ENCODE measurements at regions not wholly inside any gene's neighbourhood (a gene's known extent, or its start where the extent isn't known, plus 50 kb on each side); places are given as distances from the start of the nearest gene placed in this dataset.

DNA sequence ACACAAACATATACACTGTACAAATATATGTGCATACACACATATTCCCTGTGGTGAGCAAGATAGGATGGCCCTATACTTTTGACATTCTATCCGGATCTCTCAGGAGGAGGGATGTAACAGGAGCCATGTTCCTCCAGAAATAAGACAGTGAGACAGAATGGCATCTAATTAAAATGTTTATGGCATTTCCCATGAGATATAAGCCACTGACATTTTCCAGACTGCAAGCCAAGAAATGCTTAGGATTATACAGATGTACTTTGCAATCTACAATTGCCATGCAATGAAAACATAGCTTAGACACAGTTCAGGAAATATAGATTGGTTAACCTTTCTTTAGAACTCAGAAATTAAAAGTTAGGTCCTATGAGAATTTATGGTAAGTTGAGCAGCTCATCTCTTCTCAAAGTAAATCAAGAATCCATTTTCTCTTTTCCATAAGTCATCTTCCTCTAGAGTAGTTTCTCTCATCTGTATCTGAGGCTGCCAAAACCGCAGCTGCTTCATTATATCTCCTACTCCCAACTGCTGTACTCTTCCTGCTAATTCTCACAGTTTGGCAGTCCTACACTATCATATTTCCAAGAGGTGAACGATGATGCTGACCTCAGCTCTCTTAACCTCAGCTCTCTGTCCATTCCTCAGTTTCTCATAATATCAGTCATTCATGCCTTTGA, 1719.1 kb downstream of the MAT2B start:
- TF ChIP-seq ZFX (IDR thresholded peaks at IDR 0.05; ENCODE audit: borderline replicate concordance): no peak
- TF ChIP-seq, protein P1, sequence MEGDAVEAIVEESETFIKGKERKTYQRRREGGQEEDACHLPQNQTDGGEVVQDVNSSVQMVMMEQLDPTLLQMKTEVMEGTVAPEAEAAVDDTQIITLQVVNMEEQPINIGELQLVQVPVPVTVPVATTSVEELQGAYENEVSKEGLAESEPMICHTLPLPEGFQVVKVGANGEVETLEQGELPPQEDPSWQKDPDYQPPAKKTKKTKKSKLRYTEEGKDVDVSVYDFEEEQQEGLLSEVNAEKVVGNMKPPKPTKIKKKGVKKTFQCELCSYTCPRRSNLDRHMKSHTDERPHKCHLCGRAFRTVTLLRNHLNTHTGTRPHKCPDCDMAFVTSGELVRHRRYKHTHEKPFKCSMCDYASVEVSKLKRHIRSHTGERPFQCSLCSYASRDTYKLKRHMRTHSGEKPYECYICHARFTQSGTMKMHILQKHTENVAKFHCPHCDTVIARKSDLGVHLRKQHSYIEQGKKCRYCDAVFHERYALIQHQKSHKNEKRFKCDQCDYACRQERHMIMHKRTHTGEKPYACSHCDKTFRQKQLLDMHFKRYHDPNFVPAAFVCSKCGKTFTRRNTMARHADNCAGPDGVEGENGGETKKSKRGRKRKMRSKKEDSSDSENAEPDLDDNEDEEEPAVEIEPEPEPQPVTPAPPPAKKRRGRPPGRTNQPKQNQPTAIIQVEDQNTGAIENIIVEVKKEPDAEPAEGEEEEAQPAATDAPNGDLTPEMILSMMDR (IDR thresholded peaks at IDR 0.05): no peak
- no peak overlapping the region for H3K27ac ChIP-seq

DNA sequence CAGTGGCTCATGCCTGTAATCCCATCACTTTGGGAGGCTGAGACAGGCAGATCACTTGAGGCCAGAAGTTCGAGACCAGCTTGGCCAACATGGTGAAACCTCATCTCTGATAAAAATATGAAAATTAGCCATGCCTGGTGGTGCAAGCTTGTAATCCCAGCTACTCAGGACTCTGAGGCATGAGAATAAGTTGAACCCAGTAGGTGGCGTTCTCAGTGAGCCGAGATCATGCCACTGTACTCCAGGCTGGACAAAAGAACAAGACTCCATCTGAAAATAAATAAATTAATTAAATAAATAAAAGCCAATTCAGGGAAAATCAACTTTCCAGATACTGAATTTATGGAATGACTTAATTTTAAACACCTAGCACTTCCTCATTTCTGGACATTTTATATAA, 1722.1 kb downstream of the MAT2B start:
- TF ChIP-seq, protein P1 (IDR thresholded peaks at IDR 0.05): peak; percentile 24
- TF ChIP-seq ZFX (IDR thresholded peaks at IDR 0.05; ENCODE audit: borderline replicate concordance): no peak
- no peak overlapping the region for H3K27ac ChIP-seq

DNA sequence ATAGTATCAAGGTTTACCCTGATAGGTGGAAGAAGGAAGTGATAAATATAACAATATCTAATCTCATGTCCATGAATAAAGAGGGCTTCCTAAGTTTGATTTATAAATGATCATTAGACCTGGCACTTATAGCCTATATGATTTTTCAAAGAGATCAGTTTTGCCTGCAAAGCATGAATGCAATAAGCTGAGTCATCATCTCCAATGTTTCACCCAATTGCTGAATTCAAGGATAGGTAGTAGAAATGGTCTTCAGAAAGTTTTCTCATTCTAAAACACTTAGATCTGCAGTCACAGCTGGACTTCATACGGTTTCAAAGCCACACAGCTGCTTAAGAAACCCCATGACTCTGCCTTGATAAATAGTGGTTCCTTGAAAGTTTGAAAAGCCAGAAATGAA, 1722.8 kb downstream of the MAT2B start:
- H3K27ac ChIP-seq: no peak overlapping the region

DNA sequence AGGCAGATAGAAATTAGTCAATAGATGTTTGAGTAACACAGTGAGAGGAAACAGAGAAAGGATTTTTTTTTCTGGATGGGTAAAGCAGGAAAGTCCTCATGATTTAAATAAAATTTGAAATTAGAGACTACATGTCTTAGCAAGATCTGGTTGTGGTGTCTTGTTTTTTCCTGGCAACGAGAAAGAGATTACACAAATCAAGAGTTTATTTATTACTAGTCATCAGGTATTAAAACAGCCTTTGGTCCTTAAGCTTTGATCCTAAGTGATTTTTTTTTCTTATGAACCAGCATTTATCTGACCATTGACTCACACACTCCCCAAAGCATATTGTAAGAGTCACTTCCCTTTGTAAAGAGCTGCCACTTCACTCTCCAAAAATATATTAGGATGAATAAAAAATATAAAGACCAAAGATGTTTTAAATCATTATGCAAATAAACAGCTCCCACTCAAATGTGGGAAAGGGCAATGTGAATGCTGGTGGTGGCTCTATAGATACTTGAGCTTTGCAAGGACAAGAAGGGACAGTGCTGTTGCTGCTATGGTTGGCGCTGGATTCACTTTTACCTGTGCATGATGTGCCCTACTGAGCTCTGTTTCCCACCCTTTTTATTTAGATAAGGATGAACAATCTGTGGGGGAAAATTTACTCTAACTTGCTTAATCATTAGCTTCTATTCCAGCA, 1726.5 kb downstream of the MAT2B start:
- H3K27ac ChIP-seq: no peak overlapping the region
- TF ChIP-seq ZFX (IDR thresholded peaks at IDR 0.05; ENCODE audit: borderline replicate concordance): no peak
- TF ChIP-seq, protein P1 (IDR thresholded peaks at IDR 0.05): no peak

More for the DNA sequence above, 1722.8 kb downstream of the MAT2B start:
- TF ChIP-seq, protein P1 (IDR thresholded peaks at IDR 0.05): no peak
- TF ChIP-seq ZFX (IDR thresholded peaks at IDR 0.05; ENCODE audit: borderline replicate concordance): no peak

DNA sequence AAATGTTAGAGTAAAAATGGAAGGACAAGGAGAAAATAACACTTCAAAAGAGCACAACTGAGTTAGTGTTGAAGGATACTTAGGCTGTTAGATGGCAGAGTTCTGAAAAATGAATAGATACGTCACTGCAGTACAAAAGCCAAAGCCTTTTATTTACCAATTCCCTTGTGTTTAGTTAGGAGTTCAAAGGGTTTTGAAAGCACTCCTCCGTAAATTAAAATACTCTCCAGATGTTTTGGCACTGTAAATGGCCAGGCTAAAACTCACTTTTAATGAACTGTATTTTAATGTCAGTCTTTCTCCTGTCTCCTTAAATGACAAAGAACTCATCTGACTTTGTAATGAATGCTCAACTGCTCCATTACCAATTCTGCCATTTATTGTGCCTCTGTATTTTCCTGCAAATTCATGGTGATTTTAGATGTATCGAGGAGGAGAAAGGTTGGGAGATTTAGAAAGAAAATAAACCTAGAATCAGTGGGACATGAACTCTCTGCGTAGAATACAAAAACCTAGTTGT, 1727.2 kb downstream of the MAT2B start:
- no peak overlapping the region for H3K27ac ChIP-seq
- TF ChIP-seq, protein P1 (IDR thresholded peaks at IDR 0.05): no peak
- no peak for TF ChIP-seq ZFX (IDR thresholded peaks at IDR 0.05; ENCODE audit: borderline replicate concordance)

DNA sequence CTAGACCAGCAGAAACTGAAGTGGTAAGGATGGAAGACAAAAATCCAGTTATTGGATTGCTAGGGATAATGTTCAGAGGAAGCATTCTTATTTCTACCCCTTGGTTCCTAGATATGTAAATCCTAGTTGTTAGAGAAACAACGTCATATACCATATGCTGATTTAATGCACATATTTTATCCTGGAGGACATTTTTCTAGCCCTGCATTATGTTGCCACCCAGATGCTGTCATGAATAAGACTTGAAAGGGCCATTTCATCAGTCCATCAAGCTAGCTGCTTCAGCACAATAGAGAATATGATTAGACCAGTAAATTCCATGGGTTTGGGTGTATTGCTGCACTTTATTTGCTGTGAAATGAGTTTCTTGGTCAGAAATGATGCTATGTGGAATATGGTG, 1736.4 kb downstream of the MAT2B start:
- H3K27ac ChIP-seq: no peak overlapping the region
- no peak for TF ChIP-seq ZFX (IDR thresholded peaks at IDR 0.05; ENCODE audit: borderline replicate concordance)
- TF ChIP-seq, protein P1 (IDR thresholded peaks at IDR 0.05): no peak

DNA sequence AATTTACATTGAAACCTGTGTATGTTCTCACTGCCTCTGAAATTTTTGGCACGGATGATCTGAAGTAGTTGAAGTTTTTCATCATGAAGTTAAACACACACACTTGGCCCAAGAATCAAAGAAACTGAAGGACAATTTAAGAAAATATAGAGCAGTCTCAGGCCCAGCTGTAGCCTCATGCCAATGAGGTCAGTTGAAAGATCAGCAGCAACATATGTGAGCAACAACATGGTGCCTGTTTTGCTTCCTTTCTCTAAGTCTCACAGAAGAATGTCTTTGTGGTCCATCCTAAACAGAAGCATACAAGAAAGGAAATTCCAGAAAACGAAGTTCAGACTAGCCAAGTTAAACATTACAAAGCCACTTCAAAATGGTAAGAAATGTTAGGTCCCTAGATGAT, 1737.2 kb downstream of the MAT2B start:
- no peak overlapping the region for H3K27ac ChIP-seq
- TF ChIP-seq ZFX (IDR thresholded peaks at IDR 0.05; ENCODE audit: borderline replicate concordance): no peak
- TF ChIP-seq, protein P1 (IDR thresholded peaks at IDR 0.05): no peak
